Stimulated activated CD4-positive, alpha-beta T cell treated with anti-CD3 and anti-CD28 coated beads, Interleukin-12 subunit alpha, Interleukin-12 subunit beta, amount 100 ng/mL, for 4 hours (primary cell): ENCODE measurements at regions not wholly inside any gene's neighbourhood (a gene's known extent, or its start where the extent isn't known, plus 50 kb on each side); places are given as distances from the start of the nearest gene placed in this dataset.

Experiments used
- DNase-seq: peaks from one replicate; pipeline ENCODE4 v3.0.0-alpha.2; 2020

DNA sequence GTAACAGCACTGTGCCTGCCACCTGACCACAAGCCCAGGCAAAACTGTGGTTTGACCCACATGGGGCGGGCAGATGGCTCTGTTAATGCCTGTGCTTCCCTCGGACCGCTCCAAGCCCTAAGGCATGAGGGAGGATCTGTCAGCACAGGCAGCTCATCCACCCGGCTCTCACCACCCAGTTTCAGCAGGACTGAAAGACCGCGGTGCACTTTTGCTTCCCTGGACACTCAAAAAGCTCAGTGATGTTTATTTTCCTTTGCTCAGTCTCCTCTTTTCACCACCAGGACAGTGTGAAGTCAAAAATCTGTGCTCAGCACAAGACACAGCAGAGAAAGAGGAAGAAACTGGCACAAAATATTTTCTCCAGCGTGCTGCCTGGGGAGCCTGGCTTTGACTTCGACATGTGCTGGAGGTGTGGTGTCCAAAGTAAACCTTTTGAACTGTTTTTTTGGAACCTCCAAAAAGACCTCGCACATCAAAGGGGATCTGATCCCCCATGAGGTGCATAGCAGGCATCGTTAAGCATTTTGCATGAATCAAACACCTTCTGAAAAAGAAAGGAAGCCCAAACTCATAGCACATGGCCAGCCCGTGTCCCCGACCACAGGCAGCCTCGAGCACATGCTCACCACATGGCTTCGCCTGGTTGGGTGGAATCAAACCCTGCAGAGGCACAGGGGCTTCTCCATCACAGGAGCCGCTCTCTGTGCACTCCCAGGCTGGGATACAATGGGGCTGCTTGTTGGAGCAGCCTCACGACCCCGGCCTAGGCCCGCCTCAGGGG, 441.7 kb upstream of the JARID2 start:
- DNase-seq: no peak

DNA sequence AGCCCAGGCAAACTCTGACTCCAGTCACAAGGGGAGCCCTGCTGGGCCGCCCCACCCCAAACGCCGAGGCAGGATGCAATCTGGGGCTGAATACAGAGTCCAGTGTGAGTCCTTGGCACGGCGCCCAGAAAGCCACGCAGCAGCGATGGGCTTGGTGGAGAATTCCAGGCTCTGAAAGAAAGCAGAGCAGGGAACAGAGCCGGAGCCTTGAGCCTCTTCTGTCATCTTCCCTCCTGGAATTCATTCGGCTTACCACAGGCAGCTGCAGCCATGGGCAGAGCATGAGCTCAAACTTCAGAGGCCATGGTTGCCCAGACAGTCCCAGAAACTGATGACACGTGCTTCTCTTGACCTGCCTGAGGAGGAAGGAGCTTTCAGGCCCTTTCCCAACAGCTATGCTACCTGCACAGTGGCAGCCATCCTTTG, 441.1 kb upstream of the JARID2 start:
- no peak for DNase-seq

DNA sequence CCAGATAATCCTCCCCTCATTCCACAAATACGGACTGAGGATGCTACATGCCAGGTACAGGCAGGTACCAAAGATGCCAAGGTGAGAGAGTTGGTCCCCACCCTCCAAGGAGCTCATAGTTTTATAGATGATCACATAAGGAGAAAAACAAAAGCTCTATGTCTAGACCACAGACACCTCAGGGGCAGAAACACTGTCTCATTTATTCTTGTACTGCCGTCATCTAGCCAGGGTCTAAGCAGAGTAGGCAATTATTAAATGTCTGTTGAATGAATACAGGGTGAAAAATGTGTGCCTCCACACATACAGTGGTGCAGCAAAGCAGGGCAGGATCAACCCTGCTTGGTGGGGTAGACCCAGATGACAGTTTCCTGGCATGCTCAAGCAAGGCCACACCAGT, 439.8 kb upstream of the JARID2 start:
- no peak for DNase-seq

DNA sequence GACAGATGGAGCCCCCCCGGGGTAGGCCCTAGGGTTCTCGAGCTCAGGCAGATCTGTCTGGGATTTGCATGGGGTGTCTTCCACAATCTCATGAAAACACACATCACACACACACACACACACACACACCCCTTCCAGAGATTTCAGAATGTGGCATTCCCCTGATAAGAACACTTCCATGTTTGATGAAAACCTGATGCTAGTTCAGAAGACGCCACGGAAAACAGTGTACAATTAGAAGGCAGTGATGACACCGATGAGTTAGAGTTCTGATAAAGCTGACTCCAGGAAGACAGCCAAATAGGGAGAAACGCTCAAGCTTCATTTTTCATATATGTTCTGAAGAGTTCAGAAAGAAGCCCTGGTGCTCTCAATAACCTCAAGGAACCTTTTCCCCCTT, 438.7 kb upstream of the JARID2 start:
- no peak for DNase-seq

DNA sequence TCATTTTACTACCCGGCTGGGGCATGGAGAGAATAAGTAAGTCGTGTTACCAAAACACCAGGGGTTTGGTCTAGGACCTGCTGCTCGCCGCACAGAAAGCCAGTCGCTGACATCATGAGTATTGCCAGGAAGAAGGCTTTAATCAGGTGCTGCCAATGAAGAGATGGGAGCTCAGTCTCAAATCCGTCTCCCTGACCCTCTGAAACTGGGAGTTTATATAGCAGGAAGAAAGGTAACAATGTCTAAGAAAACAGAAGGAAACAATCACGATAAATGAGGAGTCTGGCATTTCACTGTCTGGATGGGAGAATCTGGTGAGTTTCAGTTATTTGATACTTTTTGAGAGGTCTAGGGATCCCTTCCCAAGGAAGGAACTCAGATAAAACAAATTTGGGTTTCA, 437.9 kb upstream of the JARID2 start:
- DNase-seq: no peak

DNA sequence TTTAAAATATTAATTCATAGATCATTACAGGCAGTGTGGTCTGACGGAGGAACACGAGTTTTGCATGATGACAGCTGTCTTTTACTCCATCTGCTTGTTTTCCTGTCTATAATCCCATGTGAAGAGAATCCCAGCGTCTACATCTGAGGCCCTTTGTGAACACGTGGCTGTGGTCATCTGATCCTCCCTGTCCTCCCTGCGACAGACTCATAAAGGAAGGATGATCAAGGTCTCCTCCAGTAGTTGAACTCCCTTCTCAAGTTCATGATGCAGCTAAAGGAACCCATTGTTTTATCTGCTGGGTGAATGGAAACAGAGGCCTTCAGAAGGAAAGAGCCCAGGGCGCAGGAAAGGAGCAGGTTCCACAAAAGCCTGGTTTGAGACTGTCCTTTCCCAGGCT, 435.8 kb upstream of the JARID2 start:
- DNase-seq: no peak

DNA sequence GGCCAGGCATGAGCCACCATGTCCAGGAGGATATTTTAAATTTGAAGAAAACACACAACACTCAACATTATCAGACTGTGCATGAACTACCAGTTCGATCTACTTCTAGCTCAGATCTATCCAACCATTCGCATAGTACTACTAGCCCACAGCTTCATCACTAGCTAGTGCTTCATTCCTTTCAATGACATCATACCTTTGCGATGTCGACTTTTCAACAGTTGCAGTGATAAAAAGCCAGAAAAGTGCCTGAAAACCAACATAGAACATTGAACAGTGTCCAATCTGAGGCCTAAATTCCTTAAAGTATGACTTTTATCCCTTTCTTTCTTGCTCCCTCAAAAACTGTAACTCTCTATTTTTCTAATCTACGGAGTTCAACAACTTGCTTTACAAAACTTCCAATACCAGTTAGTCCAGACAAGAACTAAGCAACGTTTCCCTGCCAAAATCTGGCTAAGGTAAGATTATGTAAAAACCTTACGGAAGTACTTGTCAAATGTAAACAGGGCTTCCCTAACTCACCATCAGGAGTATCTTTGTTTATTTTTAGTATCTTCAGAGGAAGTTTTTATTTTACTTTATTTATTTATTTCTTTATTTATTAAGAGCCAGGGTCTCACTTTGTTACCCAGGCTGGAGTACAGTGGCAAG, 434.0 kb upstream of the JARID2 start:
- no peak for DNase-seq

DNA sequence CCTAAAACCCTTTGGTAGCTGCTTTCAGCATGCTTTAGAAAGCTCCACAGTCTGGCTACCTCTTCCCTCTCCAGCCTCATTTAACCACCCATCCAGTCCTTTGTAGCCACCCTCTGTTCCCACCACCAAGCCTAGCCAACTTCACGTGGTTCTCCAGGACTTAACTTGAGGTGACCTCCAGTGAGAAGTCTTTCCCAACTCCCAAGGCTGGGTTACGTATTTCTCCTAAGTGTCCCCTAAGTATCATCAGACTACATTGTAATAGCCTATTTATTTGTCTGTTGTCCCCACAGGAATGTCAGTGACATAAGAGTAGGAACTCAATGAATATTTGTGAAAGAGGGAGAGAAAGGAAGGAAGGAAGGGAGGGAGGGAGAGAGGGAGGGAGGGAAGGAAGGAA, 431.9 kb upstream of the JARID2 start:
- no peak for DNase-seq

DNA sequence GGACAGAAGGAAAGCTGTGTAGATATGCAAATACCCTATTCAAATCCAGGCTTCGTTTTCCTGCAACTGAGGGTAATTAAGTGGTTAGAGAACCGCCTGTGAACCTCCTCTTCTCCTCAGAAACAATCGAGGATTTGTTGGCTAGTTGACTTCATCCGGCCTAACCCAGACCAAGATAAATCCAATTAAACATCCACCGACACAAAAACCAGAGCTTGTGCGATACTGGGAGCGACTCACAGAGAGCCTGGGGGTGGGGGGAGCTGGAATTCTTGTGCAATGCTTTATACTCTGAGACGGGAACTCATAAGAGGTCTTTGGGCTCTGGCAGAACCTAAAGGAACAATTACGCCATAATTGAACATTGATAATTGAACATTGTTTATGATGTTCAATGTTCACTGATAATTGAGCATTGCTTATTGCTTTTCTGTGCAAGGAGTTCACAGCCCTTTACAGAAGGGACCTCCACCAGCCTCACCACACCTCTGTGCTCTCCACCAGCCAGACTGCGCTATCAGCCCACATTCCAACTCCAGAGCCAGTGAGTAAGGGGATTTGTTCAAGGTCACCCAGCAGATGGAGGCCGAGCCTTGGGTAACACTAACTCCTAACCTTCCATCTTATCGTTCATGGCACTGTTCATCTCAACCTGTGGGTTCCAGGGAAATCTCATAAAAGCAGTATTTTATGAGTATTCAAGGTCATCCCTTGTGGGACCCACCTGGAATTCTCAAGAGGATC, 429.6 kb upstream of the JARID2 start:
- no peak for DNase-seq

DNA sequence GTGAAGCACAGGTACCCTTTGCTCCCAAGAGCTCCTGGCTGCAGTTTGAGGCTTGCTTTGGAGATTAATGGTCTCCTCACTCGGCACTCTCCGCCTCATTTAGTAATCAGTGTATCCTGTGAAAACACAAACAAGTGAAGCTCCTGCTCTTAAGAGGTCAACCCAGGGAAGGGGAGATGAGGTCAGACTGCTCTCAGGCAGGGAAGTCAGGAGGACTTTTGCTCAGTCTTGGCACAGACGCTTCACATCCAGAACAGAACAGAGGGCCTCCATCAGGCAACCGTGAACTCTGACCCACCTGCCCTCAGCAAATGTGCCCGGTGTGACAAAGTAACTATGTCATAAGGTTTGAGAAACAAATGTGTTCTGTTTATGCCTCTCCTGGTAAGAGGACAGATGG, 428.8 kb upstream of the JARID2 start:
- DNase-seq: no peak

DNA sequence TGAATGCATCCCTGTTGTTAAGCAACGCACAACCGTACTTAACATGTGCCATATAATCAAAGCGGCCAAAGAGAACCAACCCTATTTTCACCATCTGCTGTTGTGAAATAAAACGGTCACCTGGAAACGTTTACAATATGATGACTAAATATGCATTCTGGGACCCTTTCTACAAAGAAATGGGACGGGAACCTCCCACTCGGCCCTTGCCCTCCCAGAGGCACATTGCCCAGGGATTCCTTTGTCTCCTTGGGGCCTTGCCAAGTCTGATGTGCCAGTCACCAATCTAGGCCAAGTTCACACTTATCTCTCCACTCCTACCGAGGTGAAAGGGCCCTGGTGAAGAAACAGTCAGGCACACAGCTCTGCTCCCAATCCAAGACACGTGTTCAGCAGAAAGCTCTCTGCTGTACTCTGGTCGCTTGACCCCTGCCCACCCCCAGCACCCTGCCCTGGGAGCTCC, 427.4 kb upstream of the JARID2 start:
- no peak for DNase-seq

DNA sequence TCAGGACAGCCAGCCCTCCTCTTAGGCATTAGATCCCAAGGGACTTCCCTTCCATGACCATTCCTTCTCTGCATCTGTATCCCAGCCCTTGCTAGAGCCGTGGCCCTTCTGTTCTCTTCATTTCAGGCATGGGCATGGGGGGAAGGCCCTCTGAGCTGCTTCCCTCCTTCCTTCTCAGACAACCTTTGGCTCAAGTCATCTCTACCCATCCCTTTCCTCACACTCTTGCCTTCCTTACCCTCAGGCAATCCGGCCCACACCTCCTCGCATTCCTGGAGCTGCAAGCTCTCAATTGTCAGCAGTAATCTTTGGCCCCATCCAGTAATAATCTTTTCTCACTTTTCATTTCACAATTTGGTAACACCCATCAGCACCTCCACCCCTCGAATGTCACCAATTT, 426.9 kb upstream of the JARID2 start:
- no peak for DNase-seq

DNA sequence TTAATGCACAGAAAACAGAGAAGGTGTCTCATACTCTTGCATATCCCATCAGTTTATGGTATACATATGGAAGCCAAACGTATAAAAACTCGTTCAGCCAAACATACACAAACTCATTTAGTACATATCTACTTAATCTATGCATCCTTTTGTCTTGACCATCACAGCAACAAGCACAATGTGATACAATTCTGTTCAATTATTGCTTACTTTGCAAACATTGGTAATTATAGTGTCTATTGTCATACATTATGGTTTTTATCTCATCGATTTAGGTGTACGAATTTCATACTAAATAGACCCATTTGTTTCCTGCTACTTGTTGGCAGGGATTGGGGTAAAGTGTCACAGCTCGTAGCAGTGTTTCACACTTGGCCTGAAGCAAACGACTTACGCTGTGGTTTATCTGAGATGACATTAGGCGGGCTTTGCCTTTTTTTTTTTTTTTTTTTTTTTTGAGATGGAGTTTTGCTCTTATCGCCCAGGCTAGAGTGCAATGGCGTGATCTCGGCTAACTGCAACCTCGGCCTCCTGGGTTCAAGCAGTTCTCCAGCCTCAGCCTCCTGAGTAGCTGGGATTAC, 425.9 kb upstream of the JARID2 start:
- no peak for DNase-seq

DNA sequence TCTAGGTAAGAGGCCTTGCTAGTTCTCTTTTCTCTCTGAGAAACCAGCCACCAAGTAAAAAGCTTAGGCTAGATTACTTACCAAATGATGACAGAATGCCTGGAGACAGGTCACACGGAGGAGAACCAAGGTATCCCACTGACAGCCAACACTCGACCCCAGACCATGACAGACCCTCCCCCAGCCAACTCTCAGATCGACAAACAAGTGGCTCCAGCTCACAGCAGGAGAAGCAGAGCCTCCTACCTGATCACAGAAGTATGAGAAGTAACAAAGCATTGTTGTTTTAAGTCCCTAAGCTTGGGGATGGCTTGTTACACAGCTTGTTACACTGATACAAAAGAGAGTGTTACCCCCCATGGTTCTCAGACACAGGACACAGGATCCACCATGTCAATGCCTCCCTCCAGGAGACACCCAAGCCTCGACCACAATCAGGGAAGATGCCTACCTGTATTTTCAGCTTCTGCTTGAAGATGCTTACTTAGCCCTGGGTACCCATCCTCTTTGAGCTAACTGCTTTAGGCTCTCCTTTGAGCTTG, 423.8 kb upstream of the JARID2 start:
- DNase-seq: no peak

DNA sequence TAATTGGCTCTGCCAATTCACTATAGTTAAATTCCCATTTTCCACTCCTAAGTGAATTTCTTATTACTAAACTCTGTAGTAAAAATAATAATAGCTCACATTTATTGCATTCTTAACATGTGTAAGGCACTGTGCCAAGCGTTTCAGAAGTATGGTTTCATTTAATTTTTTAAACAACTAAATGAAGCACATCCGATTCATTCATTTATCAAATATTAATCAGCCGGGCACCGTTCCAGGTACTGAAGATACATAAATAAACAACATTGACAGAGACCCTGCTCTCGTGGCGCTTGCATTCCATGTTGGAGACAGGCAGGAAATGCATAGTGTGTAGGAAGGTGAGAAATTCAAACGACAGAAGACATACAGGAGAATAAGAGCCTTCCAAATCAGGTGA, 423.2 kb upstream of the JARID2 start:
- no peak for DNase-seq

DNA sequence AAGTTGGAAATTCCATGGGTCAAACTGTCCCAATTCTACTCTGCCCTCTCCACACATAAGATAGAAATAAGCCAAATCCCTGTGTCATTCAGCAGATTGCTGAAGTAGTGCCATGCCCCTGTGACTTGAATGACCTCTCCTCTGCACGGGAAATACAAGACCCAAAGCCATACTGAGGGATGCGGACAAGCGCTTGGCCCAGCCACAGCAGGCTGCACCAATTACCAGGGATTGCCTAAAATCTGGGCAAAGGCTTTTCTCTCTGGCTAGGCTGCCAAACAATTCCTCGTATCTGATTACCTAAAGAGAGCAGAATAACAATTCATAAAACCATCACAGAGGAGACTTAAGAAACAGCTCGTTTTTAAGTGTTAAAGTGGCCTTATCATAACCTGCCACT, 421.8 kb upstream of the JARID2 start:
- DNase-seq: no peak

DNA sequence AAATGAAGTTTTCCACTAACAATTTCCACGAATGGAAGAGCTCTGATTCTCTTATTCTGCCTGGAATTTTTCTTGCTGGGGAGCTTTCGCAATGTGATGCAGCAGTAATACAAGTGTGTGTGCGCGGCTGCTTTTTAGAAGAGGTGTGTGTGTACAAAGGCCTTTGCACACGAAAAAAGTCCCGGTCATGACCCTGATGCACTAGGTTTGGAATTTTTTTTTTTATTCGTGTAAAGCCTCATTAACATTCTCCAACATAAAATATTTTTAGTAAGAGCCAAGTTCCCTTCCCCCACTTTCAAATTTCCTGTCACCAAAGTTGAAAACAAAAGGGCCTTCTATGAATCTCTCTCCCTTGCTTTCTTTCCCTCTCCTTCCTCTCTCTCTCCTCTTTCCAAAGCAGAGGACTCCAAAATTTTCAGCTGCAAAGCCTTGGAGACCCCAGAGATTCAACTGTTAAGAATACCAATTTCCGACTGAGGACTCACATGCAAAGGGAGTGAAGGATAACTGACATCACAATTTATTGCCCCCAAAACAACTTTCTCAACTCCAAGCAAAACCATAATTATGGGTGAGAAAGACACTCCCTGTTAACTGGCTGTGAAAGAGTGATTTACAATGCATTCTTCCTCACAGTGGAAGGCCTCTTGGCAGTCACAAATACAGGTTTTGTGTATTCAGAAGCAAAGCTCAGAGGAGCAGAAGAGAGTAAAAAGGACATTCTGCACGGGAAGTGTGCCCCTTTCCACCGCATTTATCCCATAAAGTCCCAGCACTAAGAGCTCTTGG, 421.2 kb upstream of the JARID2 start:
- DNase-seq: no peak

DNA sequence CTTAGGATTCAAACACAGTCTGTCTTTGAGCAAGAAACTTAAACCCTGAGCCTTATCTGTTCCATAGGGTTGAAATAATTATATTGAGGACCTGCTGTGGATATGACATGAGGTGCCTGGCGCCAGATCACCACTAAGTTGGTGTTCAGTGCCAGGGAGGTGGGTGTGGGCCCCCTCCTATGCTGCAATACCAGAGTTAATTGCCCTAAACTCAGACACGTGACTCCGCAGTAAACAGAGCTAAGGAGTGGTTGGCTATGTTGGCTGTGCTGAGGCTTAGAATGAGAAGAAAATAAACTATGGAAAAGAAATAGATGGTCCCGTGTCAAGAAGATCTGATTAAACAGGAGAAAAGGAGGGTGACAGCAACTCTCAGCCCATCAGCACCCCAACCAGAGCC, 419.4 kb upstream of the JARID2 start:
- no peak for DNase-seq

DNA sequence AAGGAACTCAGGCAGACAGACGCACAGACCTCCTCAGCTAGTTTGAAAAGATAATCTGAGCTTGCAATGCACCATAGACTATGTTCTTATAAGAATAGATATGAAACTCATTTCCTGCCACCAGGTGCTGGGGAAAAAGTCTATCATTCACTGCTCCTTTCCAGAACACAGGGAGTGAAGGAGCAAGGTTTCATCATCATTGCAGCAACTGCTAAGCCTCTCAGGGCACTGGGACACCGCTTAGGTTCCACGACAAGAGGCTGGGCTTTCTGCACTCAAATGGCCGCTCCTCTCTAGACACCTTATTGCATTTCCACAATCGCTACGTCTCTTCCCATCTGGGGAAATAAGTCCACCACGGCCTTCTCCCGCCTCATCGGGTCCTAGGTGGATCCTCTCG, 418.5 kb upstream of the JARID2 start:
- DNase-seq: no peak

DNA sequence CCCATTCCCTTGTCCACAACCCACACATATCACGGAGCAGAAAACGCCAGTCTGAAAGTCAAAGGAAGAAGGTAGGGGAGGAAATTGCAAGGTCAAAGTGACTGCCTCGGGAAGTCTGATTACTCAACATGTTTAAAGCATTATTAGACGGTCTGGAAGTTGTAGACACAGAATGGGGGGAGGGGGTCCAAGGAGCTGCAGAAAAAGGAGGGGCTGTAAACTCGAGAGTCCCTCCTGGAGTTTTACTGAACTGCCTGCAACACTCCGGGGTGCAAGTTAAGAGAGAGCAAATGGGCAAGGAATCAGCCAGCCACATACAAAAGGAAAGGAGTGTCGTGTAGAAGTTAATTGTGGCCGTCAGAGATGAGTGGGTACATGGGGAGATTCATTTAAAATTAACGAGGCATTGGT, 417.7 kb upstream of the JARID2 start:
- no peak for DNase-seq

DNA sequence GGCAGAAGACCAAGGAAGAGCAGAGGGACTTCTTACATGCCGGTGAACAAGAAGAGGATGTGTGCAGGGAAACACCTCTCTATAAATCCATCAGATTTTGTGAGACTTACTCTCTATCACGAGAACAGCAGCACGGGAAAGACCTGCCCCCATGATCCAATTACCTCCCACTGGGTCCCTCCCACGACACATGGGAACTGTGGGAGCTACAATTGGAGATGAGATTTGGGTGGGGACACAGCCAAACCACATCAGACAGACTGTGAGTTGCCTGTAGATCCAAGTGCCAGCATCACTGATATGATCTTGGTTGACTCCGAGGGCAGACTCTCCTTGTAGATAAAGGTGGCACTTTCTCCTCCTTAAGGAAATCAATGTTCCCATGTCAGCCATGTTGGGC, 414.8 kb upstream of the JARID2 start:
- no peak for DNase-seq

DNA sequence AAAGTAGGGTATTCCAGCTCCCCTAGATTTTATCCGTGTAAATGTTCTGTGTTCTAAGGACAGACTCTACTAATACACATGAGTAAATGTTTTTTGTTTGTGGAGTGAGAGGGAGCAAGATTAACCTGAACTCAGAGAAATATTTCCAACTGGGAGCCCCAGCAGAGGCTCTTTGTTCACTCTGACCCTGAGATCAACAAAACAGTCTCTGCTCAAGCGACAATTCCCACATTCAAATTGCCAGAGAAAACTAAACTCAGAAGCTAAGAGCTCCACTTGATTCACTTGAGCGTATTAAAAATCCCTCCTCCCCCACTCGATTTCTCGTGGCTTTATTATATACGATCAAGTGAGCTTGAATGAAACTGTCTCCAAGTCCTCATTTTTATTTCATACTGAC, 413.9 kb upstream of the JARID2 start:
- DNase-seq: no peak

DNA sequence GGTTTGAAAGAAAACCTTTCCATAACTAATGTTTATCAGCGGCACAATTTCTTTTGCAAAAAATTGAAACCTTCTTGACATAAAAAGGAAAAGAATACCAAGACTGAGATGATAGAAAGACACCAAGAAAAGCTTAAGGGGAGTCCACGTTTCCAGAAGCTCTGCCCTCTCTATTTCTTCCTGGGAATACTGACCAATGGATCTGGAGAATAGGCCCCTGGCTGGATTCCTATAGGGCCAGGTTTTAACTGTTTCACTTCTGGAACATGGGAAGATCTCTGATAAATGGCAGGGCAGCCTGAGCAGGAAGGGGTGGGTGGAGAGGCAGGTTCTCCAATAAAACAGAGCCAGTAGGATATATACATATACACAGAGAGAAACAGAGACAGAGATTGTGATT, 413.4 kb upstream of the JARID2 start:
- no peak for DNase-seq
